ENCODE measurements at regions not wholly inside any gene's neighbourhood (a gene's known extent, or its start where the extent isn't known, plus 50 kb on each side); places are given as distances from the start of the nearest gene placed in this dataset.

- dilution Hi-C loops (cut with HindIII; ENCODE audit: low sequenced_read_pairs, unreplicated experiment): no loop called here
- intact Hi-C loops (cut with micrococcal nuclease): no loop called here
- H2BK120ac ChIP-seq (ENCODE audit: low read depth, low read length): no peak overlapping the region
Measured at GRCh38 chr13:89831157-89831556, 1516.3 kb upstream of the MIR17HG start.

More at GRCh38 chr13:89831157-89831556, 1516.3 kb upstream of the MIR17HG start:
- H4K91ac ChIP-seq (ENCODE audit: insufficient read depth, low read depth, low read length): no peak overlapping the region
- no peak overlapping the region for H2AK9ac ChIP-seq (replicated peaks; ENCODE audit: low read depth, low read length, poor library complexity)
- H2BK5ac ChIP-seq (ENCODE audit: low read depth, low read length, poor library complexity, severe bottlenecking): no peak overlapping the region
- H3K9me3 ChIP-seq (ENCODE audit: control insufficient read depth, insufficient read depth, low read length): no peaks in the 10 kb centered on the region
- no peak overlapping the region for H3K56ac ChIP-seq (ENCODE audit: extremely low read depth, insufficient read depth, low read length)
- no peak overlapping the region for H2AFZ ChIP-seq (replicated peaks; ENCODE audit: low read length, poor library complexity)
- no peaks in the 10 kb centered on the region for H3K36me3 ChIP-seq (ENCODE audit: control insufficient read depth, insufficient read depth, low read length)
- TF ChIP-seq BHLHE40 (IDR thresholded peaks at IDR 0.05; ENCODE audit: low read depth, low read length) (no peak), POLR2A (IDR thresholded peaks at IDR 0.05; ENCODE audit: low read depth, low read length) (no peak), MAFK (IDR thresholded peaks at IDR 0.05; ENCODE audit: low read depth, low read length) (no peak), CTCF (conservative IDR thresholded peaks at IDR 0.05; ENCODE audit: low read depth, low read length) (no peak), RFX5 (IDR thresholded peaks at IDR 0.05; ENCODE audit: low read depth, low read length) (no peak), SMC3 (IDR thresholded peaks at IDR 0.05; ENCODE audit: low read depth, low read length) (no peak), MAZ (IDR thresholded peaks at IDR 0.05; ENCODE audit: borderline replicate concordance, low read depth, low read length) (no peak), NFE2L2 (IDR thresholded peaks at IDR 0.05; ENCODE audit: low read depth, low read length) (no peak), RCOR1 (IDR thresholded peaks at IDR 0.05; ENCODE audit: insufficient replicate concordance, low read length) (no peak), MXI1 (IDR thresholded peaks at IDR 0.05; ENCODE audit: borderline replicate concordance, low read depth, low read length) (no peak), RAD21 (IDR thresholded peaks at IDR 0.05; ENCODE audit: low read length) (no peak), CHD1 (IDR thresholded peaks at IDR 0.05; ENCODE audit: low read depth, low read length) (no peak), FOS (IDR thresholded peaks at IDR 0.05; ENCODE audit: low read depth, low read length) (no peak), CEBPB (IDR thresholded peaks at IDR 0.05; ENCODE audit: low read depth, low read length) (no peak)
- TF ChIP-seq, protein P1, sequence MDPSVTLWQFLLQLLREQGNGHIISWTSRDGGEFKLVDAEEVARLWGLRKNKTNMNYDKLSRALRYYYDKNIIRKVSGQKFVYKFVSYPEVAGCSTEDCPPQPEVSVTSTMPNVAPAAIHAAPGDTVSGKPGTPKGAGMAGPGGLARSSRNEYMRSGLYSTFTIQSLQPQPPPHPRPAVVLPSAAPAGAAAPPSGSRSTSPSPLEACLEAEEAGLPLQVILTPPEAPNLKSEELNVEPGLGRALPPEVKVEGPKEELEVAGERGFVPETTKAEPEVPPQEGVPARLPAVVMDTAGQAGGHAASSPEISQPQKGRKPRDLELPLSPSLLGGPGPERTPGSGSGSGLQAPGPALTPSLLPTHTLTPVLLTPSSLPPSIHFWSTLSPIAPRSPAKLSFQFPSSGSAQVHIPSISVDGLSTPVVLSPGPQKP (IDR thresholded peaks at IDR 0.05; ENCODE audit: borderline replicate concordance, low read depth, low read length): no peak
- TF ChIP-seq, protein P2, sequence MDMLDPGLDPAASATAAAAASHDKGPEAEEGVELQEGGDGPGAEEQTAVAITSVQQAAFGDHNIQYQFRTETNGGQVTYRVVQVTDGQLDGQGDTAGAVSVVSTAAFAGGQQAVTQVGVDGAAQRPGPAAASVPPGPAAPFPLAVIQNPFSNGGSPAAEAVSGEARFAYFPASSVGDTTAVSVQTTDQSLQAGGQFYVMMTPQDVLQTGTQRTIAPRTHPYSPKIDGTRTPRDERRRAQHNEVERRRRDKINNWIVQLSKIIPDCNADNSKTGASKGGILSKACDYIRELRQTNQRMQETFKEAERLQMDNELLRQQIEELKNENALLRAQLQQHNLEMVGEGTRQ (IDR thresholded peaks at IDR 0.05; ENCODE audit: low read depth, low read length): no peak
- H3K18ac ChIP-seq (ENCODE audit: low read depth, low read length): no peak overlapping the region
- H2BK15ac ChIP-seq (ENCODE audit: low read depth, low read length): no peak overlapping the region
- POLR2A ChIA-PET (ENCODE audit: unreplicated experiment): no interaction called here
- no peaks in the 10 kb centered on the region for H3K9me1 ChIP-seq (ENCODE audit: insufficient read depth, low read length)
- H3K9ac ChIP-seq (ENCODE audit: low read depth, low read length): no peak overlapping the region
- no peak overlapping the region for H4K5ac ChIP-seq (ENCODE audit: low read depth, low read length)
- H3K79me1 ChIP-seq (ENCODE audit: low read depth in 1 of 2, low read length in 2 of 2): no peaks in the 10 kb centered on the region
- no TSS peak for BruUV-seq (replicated peaks)
- no peaks in the 10 kb centered on the region for H3K4me1 ChIP-seq (ENCODE audit: control insufficient read depth, insufficient read depth, low read length)
- DNase-seq: no peak
- CTCF ChIA-PET: no interaction called here
- H4K20me1 ChIP-seq (ENCODE audit: insufficient read depth, low read length): no peaks in the 10 kb centered on the region
- WGBS, 2 experiments (ENCODE audit: extremely low coverage in 2 of 2, insufficient read length in 1 of 2): no CpG with 5 or more reads among the region's 3 CpGs
- no peak overlapping the region for H3K27ac ChIP-seq (ENCODE audit: insufficient read depth, low read length)
- H4K8ac ChIP-seq (ENCODE audit: low read depth in 2 of 2, low read length in 2 of 2): no peak overlapping the region
- H3K27me3 ChIP-seq (ENCODE audit: control insufficient read depth, insufficient read depth, low read length): no peaks in the 10 kb centered on the region
- no peak for ATAC-seq (ENCODE audit: low read depth)
- no peak overlapping the region for H3K4me2 ChIP-seq (ENCODE audit: low read depth, low read length)
- no peak overlapping the region for H2BK20ac ChIP-seq (ENCODE audit: low read depth, low read length)
- H3K4me3 ChIP-seq (ENCODE audit: insufficient read depth, low read depth, low read length): no peak overlapping the region
- no peak overlapping the region for H3K4ac ChIP-seq (ENCODE audit: low read depth, low read length)
- H3K23ac ChIP-seq (ENCODE audit: low read depth, low read length): no peak overlapping the region
- H3K14ac ChIP-seq (replicated peaks; ENCODE audit: low read depth, low read length): no peak overlapping the region
- in situ Hi-C loops (cut with MboI; ENCODE audit: low sequenced_read_pairs): no loop called here
- H2AK5ac ChIP-seq (ENCODE audit: low read depth, low read length): no peak overlapping the region

All from IMR-90 (cell line).